Loucy (cell line): ENCODE measurements at regions not wholly inside any gene's neighbourhood (a gene's known extent, or its start where the extent isn't known, plus 50 kb on each side); places are given as distances from the start of the nearest gene placed in this dataset.

Experiments used
- H2AFZ ChIP-seq: fragments of 200-600 bp; sonication (generic); 2 replicates; pipeline ENCODE4 v1.6.0; 2016; ENCODE audit warnings: antibody characterized with exemption, mild to moderate bottlenecking, low read length, moderate library complexity
- H3F3A ChIP-seq: fragments of 200-600 bp; 2 replicates; pipeline ENCODE4 v1.6.0; 2016; ENCODE audit warnings: antibody characterized with exemption, low read depth, mild to moderate bottlenecking
- H3K27me3 ChIP-seq: fragments of 200-600 bp; sonication (generic); 2 replicates; pipeline ENCODE4 v1.6.1; 2014; ENCODE audit warnings: low read length, mild to moderate bottlenecking; ENCODE audit not compliant: insufficient read depth, poor library complexity, severe bottlenecking
- H3K36me3 ChIP-seq: fragments of 200-600 bp; sonication (generic); 2 replicates; pipeline ENCODE4 v1.6.1; 2016; ENCODE audit warnings: low read length; ENCODE audit not compliant: insufficient read depth
- H3K4me1 ChIP-seq: fragments of 200-600 bp; sonication (generic); 2 replicates; pipeline ENCODE4 v1.5.1; 2014; ENCODE audit warnings: low read length, mild to moderate bottlenecking; ENCODE audit not compliant: insufficient read depth, poor library complexity, severe bottlenecking
- H3K4me2 ChIP-seq: fragments of 200-600 bp; sonication (generic); 2 replicates; pipeline ENCODE4 v1.6.0; 2014; ENCODE audit warnings: antibody characterized with exemption, low read length, low read depth, mild to moderate bottlenecking; ENCODE audit not compliant: poor library complexity, severe bottlenecking
- H3K4me3 ChIP-seq: fragments of 200-600 bp; sonication (generic); 2 replicates; pipeline ENCODE4 v1.5.1; 2014; ENCODE audit warnings: low read length, mild to moderate bottlenecking, mixed read lengths; ENCODE audit not compliant: poor library complexity, severe bottlenecking
- H3K79me2 ChIP-seq: fragments of 200-600 bp; sonication (generic); 2 replicates; pipeline ENCODE4 v1.6.1; 2014; ENCODE audit warnings: low read length; ENCODE audit not compliant: insufficient read depth
- H3K9ac ChIP-seq: fragments of 200-600 bp; sonication (generic); 2 replicates; pipeline ENCODE4 v1.6.0; 2014; ENCODE audit warnings: mild to moderate bottlenecking, low read depth, low read length, moderate library complexity; ENCODE audit not compliant: poor library complexity, severe bottlenecking
- H3K9me2 ChIP-seq: fragments of 200-600 bp; sonication (generic); replicated peaks from 2 replicates; pipeline ENCODE4 v1.6.1; 2016; ENCODE audit warnings: low read depth, low read length, mixed read lengths
- H3K9me3 ChIP-seq: fragments of 200-600 bp; sonication (generic); 2 replicates; pipeline ENCODE4 v1.6.1; 2014; ENCODE audit warnings: mild to moderate bottlenecking, antibody characterized with exemption, low read length, low read depth; ENCODE audit not compliant: insufficient read depth
- H4K20me1 ChIP-seq: fragments of 200-600 bp; sonication (generic); 2 replicates; pipeline ENCODE4 v1.6.0; 2014; ENCODE audit warnings: antibody characterized with exemption, low read length, mild to moderate bottlenecking; ENCODE audit not compliant: insufficient read depth, poor library complexity, severe bottlenecking
- CTCF ChIP-seq: fragments of 200-600 bp; sonication (generic); conservative IDR thresholded peaks from 2 replicates; pipeline ENCODE4 v1.5.1; 2014; ENCODE audit warnings: mild to moderate bottlenecking, antibody characterized with exemption, low read length
- EZH2phosphoT487 ChIP-seq: fragments of 200-600 bp; IDR thresholded peaks from 2 replicates; pipeline ENCODE4 v1.6.1; 2018; ENCODE audit warnings: antibody characterized with exemption, mild to moderate bottlenecking, moderate library complexity, borderline replicate concordance

- Histone ChIP-seq H3K9me3 (no peaks in the 10 kb centered on the region), H3K27me3 (no peaks in the 10 kb centered on the region), H3K4me2 (no peak overlapping the region), H4K20me1 (no peaks in the 10 kb centered on the region), H2AFZ (no peak overlapping the region), H3F3A (no peaks in the 10 kb centered on the region), H3K36me3 (no peaks in the 10 kb centered on the region), H3K79me2 (no peaks in the 10 kb centered on the region), H3K9me2 (no peaks in the 10 kb centered on the region), H3K9ac (no peak overlapping the region), H3K4me3 (no peak overlapping the region), H3K4me1 (no peaks in the 10 kb centered on the region)
- TF ChIP-seq EZH2phosphoT487 (no peak), CTCF (no peak)
Measured at GRCh38 chr5:107047048-107047447, 623.7 kb downstream of the EFNA5 start.

- TF ChIP-seq EZH2phosphoT487 = no peak
- TF ChIP-seq CTCF = no peak
Measured at GRCh38 chr5:107043665-107044064, 627.1 kb downstream of the EFNA5 start.

GRCh38 chr5:107040907-107041306 lies 629.8 kb downstream of the EFNA5 start:
- Histone ChIP-seq H3K9me2 (no peaks in the 10 kb centered on the region), H3K4me3 (no peak overlapping the region), H3K9ac (no peak overlapping the region), H3K9me3 (no peaks in the 10 kb centered on the region), H4K20me1 (no peaks in the 10 kb centered on the region), H3K79me2 (no peaks in the 10 kb centered on the region), H3K36me3 (no peaks in the 10 kb centered on the region), H3K4me1 (no peaks in the 10 kb centered on the region), H2AFZ (no peak overlapping the region), H3K27me3 (no peaks in the 10 kb centered on the region), H3F3A (no peaks in the 10 kb centered on the region), H3K4me2 (no peak overlapping the region)
- TF ChIP-seq CTCF (no peak), EZH2phosphoT487 (no peak)

More at GRCh38 chr5:107043665-107044064, 627.1 kb downstream of the EFNA5 start:
- Histone ChIP-seq H3K27me3 (no peaks in the 10 kb centered on the region), H3K9me3 (no peaks in the 10 kb centered on the region), H4K20me1 (no peaks in the 10 kb centered on the region), H3K4me3 (no peak overlapping the region), H3K4me2 (no peak overlapping the region), H3K4me1 (no peaks in the 10 kb centered on the region), H3K9ac (no peak overlapping the region), H3F3A (no peaks in the 10 kb centered on the region), H3K9me2 (no peaks in the 10 kb centered on the region), H3K36me3 (no peaks in the 10 kb centered on the region), H3K79me2 (no peaks in the 10 kb centered on the region), H2AFZ (no peak overlapping the region)
